Heart right ventricle (tissue), 16 donors: ENCODE measurements at regions not wholly inside any gene's neighbourhood (a gene's known extent, or its start where the extent isn't known, plus 50 kb on each side); places are given as distances from the start of the nearest gene placed in this dataset.

ENCODE experiments used
- ATAC-seq, 8 donors: fragments of 200-7000 bp; cut with Tn5 transposase; one replicate each; pipeline ENCODE4 v1.9.1; 2020; ENCODE audit warnings: mild to moderate bottlenecking in 8 of 8, moderate library complexity in 8 of 8, moderate number of reproducible peaks in 1 of 8
- DNase-seq, 2 donors: peaks; one replicate each; pipeline ENCODE4 v3.0.0-alpha.2; 2020
- H3K27ac ChIP-seq, 10 donors: fragments of 200-600 bp; sonication (generic) in 2 of 10; one replicate each; pipeline versions ENCODE4 v1.5.0 to v1.8.0; 2020 to 2022; ENCODE audit warnings: mild to moderate bottlenecking in 3 of 10
- H3K27me3 ChIP-seq, 7 donors: fragments of 200-600 bp; one replicate each; pipeline ENCODE4 v1.8.0; 2021 to 2022; ENCODE audit warnings: mild to moderate bottlenecking in 2 of 7
- H3K36me3 ChIP-seq, 9 donors: fragments of 200-600 bp; sonication (generic) in 1 of 9; one replicate each; pipeline versions ENCODE4 v1.5.0 to v1.8.0; 2020 to 2022; ENCODE audit warnings: mild to moderate bottlenecking in 2 of 9
- H3K4me1 ChIP-seq, 9 donors: fragments of 200-600 bp; sonication (generic) in 1 of 9; one replicate each; pipeline versions ENCODE4 v1.5.0 to v1.8.0; 2020 to 2022; ENCODE audit warnings: mild to moderate bottlenecking in 4 of 9
- H3K4me3 ChIP-seq, 10 donors: fragments of 200-600 bp; sonication (generic) in 2 of 10; one replicate each; pipeline versions ENCODE4 v1.5.0 to v1.8.0; 2020 to 2022; ENCODE audit warnings: mild to moderate bottlenecking in 7 of 10, moderate library complexity in 2 of 10
- H3K9me3 ChIP-seq, 11 donors: fragments of 200-600 bp in 10 of 11; sonication (generic) in 2 of 11; one replicate each; pipeline versions ENCODE4 v1.5.0 to v1.8.0; 2013 to 2022; ENCODE audit warnings: mild to moderate bottlenecking in 2 of 11, control low read depth in 1 of 11, moderate library complexity in 1 of 11
- CTCF ChIP-seq, 9 donors: fragments of 200-600 bp; sonication (generic) in 2 of 9; IDR thresholded peaks; one replicate each; pipeline versions ENCODE4 v1.5.0 to v1.8.0; 2021 to 2022; ENCODE audit warnings: antibody characterized with exemption in 9 of 9, mild to moderate bottlenecking in 5 of 9, moderate library complexity in 1 of 9
- WGBS, 2 donors: extraction: QIAGEN DNeasy Blood & Tissue Kit; methylation state at CpG; one replicate each; pipeline ENCODE4 v1.1.7; 2013; ENCODE audit warnings: inconsistent platforms in 1 of 2; 5-methylcytosine and 5-hydroxymethylcytosine counted together
- intact Hi-C, 10 donors: fragments of 100-400 bp; cut with DNase I; formaldehyde crosslinking; loops; one replicate each; pipeline versions ENCODE4 v1.11.1 to v1.14.2; 2022
- donor health status: Arrhythmogenic right ventricular cardiomyopathy.
- donor health status: ischemic (EF 13 %, LVEDD 7.1; RV severe dilation, severe dysfunction).
- donor health status: healthy with polysubstance abuse.
- donor health status: DM: no; HTN: yes; CAD: no.
- donor health status: DM: no; HTN: no; CAD: no.
- donor health status: ischemic (EF 25% LVEDD 6.9; RV normal size, moderate dysfunction).
- donor health status: ischemic (EF 25% LVEDD 5.7; RV mildly dilated, moderate dysfunction).
- donor health status: healthy.
- donor health status: DM: yes; HTN: yes; CAD: no.
- donor health status: Ischemic cardiomyopathy.
- donor health status: ischemic (EF 35%, LVEDD 5.7; RV mildly dilated, moderate dysfunction).
- donor health status: nonischemic (EF 11% LVEDD 7.7; RV severe dilation, severe dysfunction).
- donor health status: DM: yes; HTN: yes; CAD: no.
- donor health status: PGD.
- donor health status: ischemic (EF 29% LVEDD 5.4; RV normal size, mild dysfunction).
- donor health status: nonischemic (EF 23%, LVEDD 6.1; RV moderate dilation, normal function).

GRCh38 chr10:10417671-10418070, 600.0 kb upstream of the CELF2 start:
- DNase-seq (no peak), ATAC-seq (no peak)
- no peaks in the 10 kb centered on the region for H3K9me3 ChIP-seq
- 86 to 89% methylated on average over 3 of the region's 3 CpGs for WGBS, 2 donors
- no peak overlapping the region for H3K4me3 ChIP-seq
- TF ChIP-seq CTCF (IDR thresholded peaks at IDR 0.05): no peak
- no peaks in the 10 kb centered on the region for H3K36me3 ChIP-seq
- H3K27ac ChIP-seq: no peak overlapping the region
- no peaks in the 10 kb centered on the region for H3K27me3 ChIP-seq
- no peaks in the 10 kb centered on the region for H3K4me1 ChIP-seq
- intact Hi-C loops: no loop called here

DNA sequence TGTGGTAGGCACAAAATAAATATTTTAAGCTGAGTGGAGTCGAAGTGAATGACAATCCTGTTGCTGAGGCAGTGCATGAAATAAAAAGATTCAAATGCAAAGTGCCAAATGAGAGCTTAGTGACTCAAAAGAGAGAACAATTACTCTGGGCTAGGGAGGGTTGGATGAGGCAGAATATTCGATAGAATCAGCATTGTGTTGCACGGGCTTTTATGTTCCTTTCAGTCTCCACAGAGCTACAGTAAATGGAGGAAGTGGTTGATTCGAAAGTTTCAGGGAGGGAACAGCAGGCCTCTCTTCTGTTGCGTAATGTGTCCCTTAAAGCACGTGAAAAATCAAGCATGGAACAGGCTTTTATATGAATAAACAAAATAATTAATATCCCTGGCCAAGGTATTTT, 599.3 kb upstream of the CELF2 start:
- 61 to 71% methylated on average over 6 of the region's 6 CpGs for WGBS, 2 donors
- H3K4me1 ChIP-seq: no peaks in the 10 kb centered on the region
- ATAC-seq: no peak
- H3K36me3 ChIP-seq: no peaks in the 10 kb centered on the region
- H3K27me3 ChIP-seq: no peaks in the 10 kb centered on the region
- intact Hi-C loops: no loop called here
- H3K4me3 ChIP-seq: no peak overlapping the region
- no peaks in the 10 kb centered on the region for H3K9me3 ChIP-seq
- TF ChIP-seq CTCF (IDR thresholded peaks at IDR 0.05): no peak
- DNase-seq: no peak
- no peak overlapping the region for H3K27ac ChIP-seq

DNA sequence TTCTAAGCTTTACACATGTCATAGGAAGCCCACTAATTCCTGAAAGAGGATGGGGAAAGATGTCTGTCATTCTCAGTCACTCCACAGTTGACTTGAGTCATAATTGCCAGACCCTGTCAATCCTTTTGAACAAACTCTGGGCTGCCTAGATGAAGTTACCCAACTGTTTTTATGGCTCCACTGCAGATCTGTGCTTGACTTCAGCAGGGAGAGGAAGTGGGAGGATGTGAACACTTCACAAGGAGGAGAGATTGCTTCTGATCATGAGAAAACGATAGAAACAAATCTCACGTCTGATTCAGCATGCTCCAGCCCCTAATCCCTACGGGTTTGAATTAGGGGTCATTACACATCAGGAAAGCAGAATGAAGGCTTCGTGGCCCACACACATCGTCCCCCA, 596.6 kb upstream of the CELF2 start:
- intact Hi-C loops: no loop called here
- ATAC-seq (no peak), DNase-seq (no peak)
- Histone ChIP-seq H3K27ac (no peak overlapping the region), H3K36me3 (no peaks in the 10 kb centered on the region), H3K27me3 (no peaks in the 10 kb centered on the region), H3K9me3 (no peaks in the 10 kb centered on the region), H3K4me3 (no peak overlapping the region), H3K4me1 (no peaks in the 10 kb centered on the region)
- 52 to 78% methylated on average over 5 of the region's 5 CpGs for WGBS, 2 donors
- no peak for TF ChIP-seq CTCF (IDR thresholded peaks at IDR 0.05)

DNA sequence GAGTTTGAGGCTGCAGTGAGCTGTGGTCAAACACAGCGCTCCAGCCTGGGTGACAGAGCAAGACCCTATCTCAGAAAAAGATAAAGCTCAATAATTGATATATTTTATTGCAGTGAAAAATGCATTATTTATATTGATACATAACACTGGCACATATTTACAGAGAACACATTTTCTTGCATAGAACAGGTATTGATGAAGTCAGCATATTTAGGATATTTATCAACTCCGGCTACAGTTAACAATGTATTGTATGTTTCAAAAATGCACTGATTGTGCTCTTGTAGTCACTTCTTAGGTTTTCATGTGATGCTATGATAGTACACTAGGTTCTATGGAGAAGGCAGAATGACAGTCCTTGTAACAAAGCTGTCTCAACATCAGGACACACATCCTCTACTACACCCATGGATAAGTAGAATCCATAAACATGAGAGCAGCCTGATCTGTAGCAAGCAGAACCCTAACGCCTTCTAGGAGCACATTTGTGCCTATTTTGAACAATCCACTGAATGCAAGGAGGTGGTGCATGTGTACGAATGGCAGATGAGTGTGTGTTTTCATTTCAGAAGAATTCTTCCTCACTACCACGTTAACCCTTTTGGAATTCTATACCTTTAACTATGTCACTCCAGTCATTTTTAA, 586.1 kb upstream of the CELF2 start:
- TF ChIP-seq CTCF (IDR thresholded peaks at IDR 0.05): no peak
- 84 to 85% methylated on average over 5 of the region's 5 CpGs for WGBS, 2 donors

More for the DNA sequence above, 586.1 kb upstream of the CELF2 start:
- Histone ChIP-seq H3K36me3 (no peaks in the 10 kb centered on the region), H3K4me1 (no peaks in the 10 kb centered on the region), H3K27me3 (no peaks in the 10 kb centered on the region), H3K9me3 (peaks cover 0 to 7% (median 0%) of the 10 kb centered on the region in 11 donors), H3K4me3 (no peak overlapping the region), H3K27ac (no peak overlapping the region)
- intact Hi-C loops: no loop called here
- no peak for ATAC-seq
- no peak for DNase-seq
